ENCODE measurements at regions not wholly inside any gene's neighbourhood (a gene's known extent, or its start where the extent isn't known, plus 50 kb on each side); places are given as distances from the start of the nearest gene placed in this dataset.

DNA sequence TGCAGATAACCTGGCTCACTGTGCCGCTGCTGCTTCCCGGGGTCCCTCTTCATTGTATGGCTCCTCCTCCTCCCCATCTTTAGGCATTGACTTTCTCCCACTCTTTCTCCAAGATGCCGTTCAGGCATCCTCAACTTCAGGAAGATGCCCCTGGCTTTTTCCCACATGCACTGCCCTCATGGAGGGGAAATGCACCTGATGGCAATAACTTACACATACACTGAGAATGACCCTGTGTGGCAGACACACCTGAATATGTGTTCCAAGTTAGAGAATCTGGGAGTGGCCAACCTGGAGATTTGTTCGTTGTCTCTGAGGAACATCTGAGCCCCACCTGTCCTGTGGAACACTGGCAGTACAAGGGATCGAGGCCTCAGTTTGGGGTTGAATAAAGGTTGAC lies 273.9 kb upstream of the CHD6 start:
- TF ChIP-seq, protein P1, sequence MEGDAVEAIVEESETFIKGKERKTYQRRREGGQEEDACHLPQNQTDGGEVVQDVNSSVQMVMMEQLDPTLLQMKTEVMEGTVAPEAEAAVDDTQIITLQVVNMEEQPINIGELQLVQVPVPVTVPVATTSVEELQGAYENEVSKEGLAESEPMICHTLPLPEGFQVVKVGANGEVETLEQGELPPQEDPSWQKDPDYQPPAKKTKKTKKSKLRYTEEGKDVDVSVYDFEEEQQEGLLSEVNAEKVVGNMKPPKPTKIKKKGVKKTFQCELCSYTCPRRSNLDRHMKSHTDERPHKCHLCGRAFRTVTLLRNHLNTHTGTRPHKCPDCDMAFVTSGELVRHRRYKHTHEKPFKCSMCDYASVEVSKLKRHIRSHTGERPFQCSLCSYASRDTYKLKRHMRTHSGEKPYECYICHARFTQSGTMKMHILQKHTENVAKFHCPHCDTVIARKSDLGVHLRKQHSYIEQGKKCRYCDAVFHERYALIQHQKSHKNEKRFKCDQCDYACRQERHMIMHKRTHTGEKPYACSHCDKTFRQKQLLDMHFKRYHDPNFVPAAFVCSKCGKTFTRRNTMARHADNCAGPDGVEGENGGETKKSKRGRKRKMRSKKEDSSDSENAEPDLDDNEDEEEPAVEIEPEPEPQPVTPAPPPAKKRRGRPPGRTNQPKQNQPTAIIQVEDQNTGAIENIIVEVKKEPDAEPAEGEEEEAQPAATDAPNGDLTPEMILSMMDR (IDR thresholded peaks at IDR 0.05 in 2 of 3, conservative IDR thresholded peaks at IDR 0.05 in 1 of 3; ENCODE audit: control insufficient read depth in 2 of 3, extremely low read depth in 1 of 3, insufficient read depth in 1 of 3, low read depth in 3 of 3, low read length in 3 of 3) = no peak
- TF ChIP-seq CHD4 (IDR thresholded peaks at IDR 0.05) (no peak), TARDBP (IDR thresholded peaks at IDR 0.05; ENCODE audit: borderline replicate concordance) (no peak), JUND (IDR thresholded peaks at IDR 0.05; ENCODE audit: low read depth, low read length) (no peak), ZNF274 (IDR thresholded peaks at IDR 0.05; ENCODE audit: insufficient read depth, insufficient read length) (no peak), GABPA (IDR thresholded peaks at IDR 0.05; ENCODE audit: low read depth) (no peak)
